ENCODE measurements at regions not wholly inside any gene's neighbourhood (a gene's known extent, or its start where the extent isn't known, plus 50 kb on each side); places are given as distances from the start of the nearest gene placed in this dataset.

DNA sequence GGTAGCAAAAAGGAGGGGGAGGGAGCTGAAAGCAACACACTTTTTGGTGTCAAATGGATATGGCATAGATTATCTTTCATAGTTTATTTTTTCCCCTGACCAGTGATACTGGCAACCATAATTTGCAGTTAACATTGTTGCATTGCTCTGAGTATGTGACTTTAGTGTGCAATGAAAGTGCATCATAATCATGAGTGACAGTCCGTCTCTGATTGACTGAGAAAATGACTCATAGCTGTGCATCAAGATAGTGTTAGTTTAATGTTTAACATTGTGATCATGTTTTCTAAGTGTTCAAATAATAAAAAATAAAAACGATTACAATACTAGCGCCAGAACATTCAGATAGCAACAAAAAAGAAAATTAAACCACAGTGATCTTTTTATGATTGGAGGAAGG is 952.4 kb upstream of the TENM4 start:
- no peaks in the 10 kb centered on the region for H3K36me3 ChIP-seq (ENCODE audit: control insufficient read depth in 3 of 3, insufficient read depth in 2 of 3, low read depth in 1 of 3, low read length in 3 of 3)
- FAIRE-seq = no peak

DNA sequence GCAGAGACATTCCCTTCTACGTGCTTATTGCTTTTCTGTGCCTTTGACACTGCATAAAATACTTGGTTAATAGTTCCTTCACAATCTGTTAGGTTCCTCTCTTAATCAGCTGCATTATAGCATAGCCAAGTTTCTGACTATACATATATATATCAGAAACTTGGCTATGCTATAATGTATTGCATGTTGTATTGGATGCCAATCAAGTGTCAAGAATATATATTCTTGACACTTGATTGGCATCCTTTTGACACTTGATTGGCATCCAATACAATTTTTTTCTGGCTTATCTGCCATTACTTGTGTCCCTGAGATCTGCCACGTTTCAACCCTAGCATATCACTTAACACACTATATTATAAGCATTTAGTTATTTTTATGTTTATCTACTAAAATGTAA is 949.7 kb upstream of the TENM4 start:
- Histone ChIP-seq H3K4me1 (ENCODE audit: control insufficient read depth in 3 of 3, insufficient read depth in 2 of 3, low read depth in 1 of 3, low read length in 2 of 3) (peaks cover 0 to 4% (median 0%) of the 10 kb centered on the region in 3 donors), H3K4me3 (ENCODE audit: low read depth in 1 of 3, low read length in 3 of 3) (no peak overlapping the region), H3K9me3 (ENCODE audit: control insufficient read depth in 2 of 2, insufficient read depth in 1 of 2, low read depth in 1 of 2, low read length in 1 of 2) (no peaks in the 10 kb centered on the region), H3K27ac (ENCODE audit: low read depth in 1 of 3, low read length in 2 of 3) (no peak overlapping the region), H3K36me3 (ENCODE audit: control insufficient read depth in 3 of 3, insufficient read depth in 2 of 3, low read depth in 1 of 3, low read length in 3 of 3) (no peaks in the 10 kb centered on the region), H3K27me3 (ENCODE audit: control insufficient read depth in 3 of 3, insufficient read depth in 3 of 3, low read length in 3 of 3) (no peaks in the 10 kb centered on the region)
- WGBS, 3 donors = 56 to 75% (median 61%) methylated on average over 2 of the region's 2 CpGs
- no peak for FAIRE-seq
- no peak for DNase-seq

More for the DNA sequence above, 952.4 kb upstream of the TENM4 start:
- H3K27ac ChIP-seq (ENCODE audit: low read depth in 1 of 3, low read length in 2 of 3) = no peak overlapping the region
- no peaks in the 10 kb centered on the region for H3K9me3 ChIP-seq (ENCODE audit: control insufficient read depth in 2 of 2, insufficient read depth in 1 of 2, low read depth in 1 of 2, low read length in 1 of 2)
- H3K27me3 ChIP-seq (ENCODE audit: control insufficient read depth in 3 of 3, insufficient read depth in 3 of 3, low read length in 3 of 3) = no peaks in the 10 kb centered on the region
- no peak overlapping the region for H3K4me3 ChIP-seq (ENCODE audit: low read depth in 1 of 3, low read length in 3 of 3)
- peak in 1 of 2 donors; percentile 65 for DNase-seq
- H3K4me1 ChIP-seq (ENCODE audit: control insufficient read depth in 3 of 3, insufficient read depth in 2 of 3, low read depth in 1 of 3, low read length in 2 of 3) = peaks cover 0 to 4% (median 4%) of the 10 kb centered on the region in 3 donors
- 13 to 47% (median 46%) methylated on average over 3 of the region's 3 CpGs for WGBS, 3 donors

DNA sequence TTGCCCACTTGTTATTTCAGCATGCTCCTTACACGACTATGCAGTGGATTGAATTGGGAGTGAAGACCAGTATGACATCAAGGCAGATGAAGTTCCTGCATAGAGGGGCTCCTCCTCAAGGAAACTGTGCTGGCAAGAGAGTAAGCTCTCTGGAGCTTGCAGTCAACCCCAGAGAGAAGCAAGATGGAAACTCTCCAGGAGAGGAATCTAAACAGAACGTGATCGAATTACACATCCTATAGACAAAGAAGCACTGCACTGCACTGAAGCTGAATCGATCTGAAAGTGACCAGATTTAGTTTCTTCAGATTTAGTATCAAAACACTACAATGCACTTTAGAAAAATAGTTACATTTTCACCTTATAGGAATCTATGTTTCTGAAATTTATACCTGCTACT is 947.7 kb upstream of the TENM4 start:
- DNase-seq (no peak), FAIRE-seq (no peak)
- 61 to 78% (median 73%) methylated on average over 4 of the region's 4 CpGs for WGBS, 3 donors
- Histone ChIP-seq H3K36me3 (ENCODE audit: control insufficient read depth in 3 of 3, insufficient read depth in 2 of 3, low read depth in 1 of 3, low read length in 3 of 3) (no peaks in the 10 kb centered on the region), H3K27ac (ENCODE audit: low read depth in 1 of 3, low read length in 2 of 3) (no peak overlapping the region), H3K9me3 (ENCODE audit: control insufficient read depth in 2 of 2, insufficient read depth in 1 of 2, low read depth in 1 of 2, low read length in 1 of 2) (no peaks in the 10 kb centered on the region), H3K27me3 (ENCODE audit: control insufficient read depth in 3 of 3, insufficient read depth in 3 of 3, low read length in 3 of 3) (no peaks in the 10 kb centered on the region), H3K4me1 (ENCODE audit: control insufficient read depth in 3 of 3, insufficient read depth in 2 of 3, low read depth in 1 of 3, low read length in 2 of 3) (peaks cover 0 to 4% (median 0%) of the 10 kb centered on the region in 3 donors), H3K4me3 (ENCODE audit: low read depth in 1 of 3, low read length in 3 of 3) (no peak overlapping the region)

DNA sequence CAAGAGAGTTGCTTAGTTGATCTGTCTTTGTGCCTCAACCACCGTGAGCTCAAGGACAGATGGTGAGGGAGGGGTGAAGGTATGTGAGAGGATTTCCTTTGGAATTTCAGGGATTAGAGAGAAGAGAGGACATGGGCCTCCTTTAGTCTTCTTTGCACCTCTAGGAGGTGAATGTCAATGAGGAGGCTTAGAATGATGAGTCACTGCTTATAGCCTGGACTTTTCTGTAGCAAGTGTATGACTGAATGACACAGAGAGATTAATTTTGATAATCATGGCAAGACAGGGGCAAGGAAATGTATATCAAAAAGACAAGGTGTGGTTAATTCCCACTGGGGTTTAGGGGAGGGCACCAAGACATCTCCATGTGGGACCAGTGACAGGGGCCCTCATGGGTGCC is 947.3 kb upstream of the TENM4 start:
- WGBS, 3 donors = 64 to 86% (median 82%) methylated on average over 1 of the region's 1 CpG

DNA sequence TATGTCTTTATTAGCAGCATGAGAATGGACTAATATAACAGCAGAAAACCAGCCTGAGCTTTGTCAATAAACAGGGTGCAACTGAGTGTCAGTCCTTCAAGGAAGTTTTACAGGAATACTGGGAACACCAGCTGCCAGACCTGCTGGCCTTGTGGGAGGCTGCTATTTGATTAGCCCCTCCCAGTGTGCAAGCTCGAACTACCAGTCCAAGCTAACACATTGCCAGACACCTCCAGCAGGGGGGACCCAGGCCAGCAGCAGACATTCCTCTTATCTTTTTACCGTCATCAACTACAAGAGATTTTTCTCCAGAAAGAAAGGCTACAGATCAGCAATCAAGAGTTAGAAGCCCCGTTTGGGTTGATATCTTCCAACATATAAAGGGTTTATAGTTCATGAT is 942.8 kb upstream of the TENM4 start:
- no peak for FAIRE-seq
- 22 to 41% (median 24%) methylated on average over 3 of the region's 3 CpGs for WGBS, 3 donors
- Histone ChIP-seq H3K9me3 (ENCODE audit: control insufficient read depth in 2 of 2, insufficient read depth in 1 of 2, low read depth in 1 of 2, low read length in 1 of 2) (no peaks in the 10 kb centered on the region), H3K36me3 (ENCODE audit: control insufficient read depth in 3 of 3, insufficient read depth in 2 of 3, low read depth in 1 of 3, low read length in 3 of 3) (no peaks in the 10 kb centered on the region), H3K4me3 (ENCODE audit: low read depth in 1 of 3, low read length in 3 of 3) (no peak overlapping the region), H3K27me3 (ENCODE audit: control insufficient read depth in 3 of 3, insufficient read depth in 3 of 3, low read length in 3 of 3) (no peaks in the 10 kb centered on the region), H3K4me1 (ENCODE audit: control insufficient read depth in 3 of 3, insufficient read depth in 2 of 3, low read depth in 1 of 3, low read length in 2 of 3) (peaks cover 0 to 2% (median 0%) of the 10 kb centered on the region in 3 donors), H3K27ac (ENCODE audit: low read depth in 1 of 3, low read length in 2 of 3) (no peak overlapping the region)
- peak; percentile 46 to 53 for DNase-seq

More for the DNA sequence above, 947.3 kb upstream of the TENM4 start:
- no peak for DNase-seq
- H3K9me3 ChIP-seq (ENCODE audit: control insufficient read depth in 2 of 2, insufficient read depth in 1 of 2, low read depth in 1 of 2, low read length in 1 of 2) = no peaks in the 10 kb centered on the region
- peaks cover 0 to 4% (median 0%) of the 10 kb centered on the region in 3 donors for H3K4me1 ChIP-seq (ENCODE audit: control insufficient read depth in 3 of 3, insufficient read depth in 2 of 3, low read depth in 1 of 3, low read length in 2 of 3)
- H3K27me3 ChIP-seq (ENCODE audit: control insufficient read depth in 3 of 3, insufficient read depth in 3 of 3, low read length in 3 of 3) = no peaks in the 10 kb centered on the region
- H3K27ac ChIP-seq (ENCODE audit: low read depth in 1 of 3, low read length in 2 of 3) = no peak overlapping the region
- H3K4me3 ChIP-seq (ENCODE audit: low read depth in 1 of 3, low read length in 3 of 3) = no peak overlapping the region
- FAIRE-seq = no peak
- no peaks in the 10 kb centered on the region for H3K36me3 ChIP-seq (ENCODE audit: control insufficient read depth in 3 of 3, insufficient read depth in 2 of 3, low read depth in 1 of 3, low read length in 3 of 3)

DNA sequence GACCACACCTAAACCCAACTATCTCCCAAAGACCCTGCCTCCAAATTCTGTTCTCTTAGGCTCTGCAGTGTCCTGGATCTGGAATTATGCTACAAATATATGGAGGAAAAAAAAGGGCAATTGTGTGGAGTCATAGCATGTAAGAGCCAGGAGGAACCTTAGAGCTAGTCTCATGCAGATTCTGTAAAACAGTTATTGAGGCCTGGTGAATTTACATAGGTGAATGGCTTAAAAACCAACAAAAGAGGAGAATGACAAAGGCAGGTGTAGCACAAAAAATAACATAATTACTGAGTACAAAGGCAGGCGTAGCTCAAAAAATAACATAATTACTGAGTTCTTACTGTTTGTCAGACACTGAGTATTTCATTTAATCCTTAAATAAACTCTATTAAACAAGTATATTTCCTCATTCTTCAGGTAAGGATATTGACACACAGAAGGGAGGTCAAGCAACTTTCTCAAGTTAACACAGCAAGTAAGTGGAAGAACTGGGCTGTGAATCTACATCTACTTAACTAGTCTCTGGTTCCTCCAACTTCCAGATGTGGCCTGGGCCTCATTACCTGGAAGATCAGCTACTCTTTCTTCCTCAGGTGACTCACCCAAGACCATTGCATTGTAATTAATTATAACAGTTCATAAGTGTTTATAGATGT is 938.9 kb upstream of the TENM4 start:
- no peak for DNase-seq
- Histone ChIP-seq H3K36me3 (ENCODE audit: control insufficient read depth in 3 of 3, insufficient read depth in 2 of 3, low read depth in 1 of 3, low read length in 3 of 3) (no peaks in the 10 kb centered on the region), H3K27me3 (ENCODE audit: control insufficient read depth in 3 of 3, insufficient read depth in 3 of 3, low read length in 3 of 3) (no peaks in the 10 kb centered on the region), H3K4me3 (ENCODE audit: low read depth in 1 of 3, low read length in 3 of 3) (no peak overlapping the region), H3K27ac (ENCODE audit: low read depth in 1 of 3, low read length in 2 of 3) (no peak overlapping the region), H3K9me3 (ENCODE audit: control insufficient read depth in 2 of 2, insufficient read depth in 1 of 2, low read depth in 1 of 2, low read length in 1 of 2) (no peaks in the 10 kb centered on the region), H3K4me1 (ENCODE audit: control insufficient read depth in 3 of 3, insufficient read depth in 2 of 3, low read depth in 1 of 3, low read length in 2 of 3) (peaks cover 0 to 3% (median 0%) of the 10 kb centered on the region in 3 donors)
- no peak for FAIRE-seq
- 70 to 81% (median 80%) methylated on average over 1 of the region's 1 CpG for WGBS, 3 donors

DNA sequence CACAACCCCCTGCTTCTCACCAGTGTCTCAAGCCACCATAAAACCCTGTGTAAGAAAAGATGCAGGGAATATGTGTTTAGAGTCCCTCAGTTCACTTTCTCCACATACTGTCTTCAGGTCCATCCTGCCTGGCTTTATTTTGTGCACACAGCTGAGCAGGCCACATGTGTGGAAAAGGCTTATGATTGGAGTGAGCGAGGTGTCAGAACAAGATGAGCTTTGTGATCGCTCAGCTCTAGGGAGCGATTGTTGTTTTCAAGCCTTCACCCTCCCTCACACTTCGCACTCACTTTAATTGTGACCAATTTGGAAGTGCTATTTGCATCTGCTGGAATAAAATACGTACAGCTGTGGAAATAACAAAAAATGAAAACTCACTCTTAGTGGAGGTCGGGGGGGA is 931.1 kb upstream of the TENM4 start:
- Histone ChIP-seq H3K27ac (ENCODE audit: low read depth in 1 of 3, low read length in 2 of 3) (no peak overlapping the region), H3K36me3 (ENCODE audit: control insufficient read depth in 3 of 3, insufficient read depth in 2 of 3, low read depth in 1 of 3, low read length in 3 of 3) (no peaks in the 10 kb centered on the region), H3K4me3 (ENCODE audit: low read depth in 1 of 3, low read length in 3 of 3) (no peak overlapping the region), H3K27me3 (ENCODE audit: control insufficient read depth in 3 of 3, insufficient read depth in 3 of 3, low read length in 3 of 3) (no peaks in the 10 kb centered on the region), H3K9me3 (ENCODE audit: control insufficient read depth in 2 of 2, insufficient read depth in 1 of 2, low read depth in 1 of 2, low read length in 1 of 2) (no peaks in the 10 kb centered on the region), H3K4me1 (ENCODE audit: control insufficient read depth in 3 of 3, insufficient read depth in 2 of 3, low read depth in 1 of 3, low read length in 2 of 3) (peaks cover 0 to 3% (median under 1%) of the 10 kb centered on the region in 3 donors)
- 80 to 95% (median 87%) methylated on average over 6 of the region's 6 CpGs for WGBS, 3 donors
- no peak for FAIRE-seq
- DNase-seq = no peak

DNA sequence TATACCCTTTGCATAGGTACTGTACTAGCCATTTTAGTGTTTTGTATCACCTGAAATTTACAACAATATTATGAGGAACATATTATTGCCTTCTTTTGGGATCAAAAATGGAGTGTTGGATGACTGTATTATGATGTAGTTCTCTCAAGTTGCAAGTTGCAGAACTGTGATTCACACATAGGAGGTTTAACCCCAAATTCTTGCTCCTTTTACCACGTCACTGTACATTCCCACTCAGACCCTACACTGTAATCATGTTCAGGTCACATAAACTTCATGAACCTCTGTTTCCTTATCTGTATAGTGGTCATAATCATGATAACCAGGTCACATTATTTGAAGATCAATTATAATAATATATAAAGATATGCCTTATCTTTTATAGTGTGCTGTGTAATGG is 925.1 kb upstream of the TENM4 start:
- WGBS, 3 donors = 10 to 44% (median 20%) methylated on average over 1 of the region's 1 CpG
- H3K36me3 ChIP-seq (ENCODE audit: control insufficient read depth in 3 of 3, insufficient read depth in 2 of 3, low read depth in 1 of 3, low read length in 3 of 3) = no peaks in the 10 kb centered on the region
- FAIRE-seq (no peak), DNase-seq (no peak)
- no peaks in the 10 kb centered on the region for H3K9me3 ChIP-seq (ENCODE audit: control insufficient read depth in 2 of 2, insufficient read depth in 1 of 2, low read depth in 1 of 2, low read length in 1 of 2)
- H3K4me1 ChIP-seq (ENCODE audit: control insufficient read depth in 3 of 3, insufficient read depth in 2 of 3, low read depth in 1 of 3, low read length in 2 of 3) = peaks cover 0 to 20% (median 2%) of the 10 kb centered on the region in 3 donors
- no peaks in the 10 kb centered on the region for H3K27me3 ChIP-seq (ENCODE audit: control insufficient read depth in 3 of 3, insufficient read depth in 3 of 3, low read length in 3 of 3)
- no peak overlapping the region for H3K4me3 ChIP-seq (ENCODE audit: low read depth in 1 of 3, low read length in 3 of 3)
- peak overlapping the region in 1 of 3 donors; percentile 69 for H3K27ac ChIP-seq (ENCODE audit: low read depth in 1 of 3, low read length in 2 of 3)

Data from small intestine (tissue), 7 donors.